Activated CD8-positive, alpha-beta memory T cell treated with anti-CD3 and anti-CD28 coated beads, Interleukin-2, amount 10 ng/mL, durations not matched to agents 7 days and 5 days (primary cell): ENCODE measurements at regions not wholly inside any gene's neighbourhood (a gene's known extent, or its start where the extent isn't known, plus 50 kb on each side); places are given as distances from the start of the nearest gene placed in this dataset.

Source experiments
- ATAC-seq: fragments of 150-1000 bp; cut with Tn5 transposase; one replicate; pipeline ENCODE4 v1.10.0; 2021; ENCODE audit warnings: moderate library complexity
- CTCF ChIA-PET: fragments of 350-600 bp; sonication (Branson Sonifier 250); formaldehyde crosslinking; loops from one replicate; lab custom pipeline; 2021; ENCODE audit warnings: antibody characterized with exemption; lab: Charles Lee
- DNase-seq: peaks from one replicate; pipeline ENCODE4 v3.0.0-alpha.2; 2020
- H3K27ac Mint-ChIP-seq: one replicate; pipeline ENCODE4 v1.8.0; 2021; ENCODE audit warnings: mild to moderate bottlenecking, mixed read lengths
- H3K27me3 Mint-ChIP-seq: one replicate; pipeline ENCODE4 v1.8.0; 2021; ENCODE audit warnings: mixed read lengths
- H3K36me3 Mint-ChIP-seq: one replicate; pipeline ENCODE4 v1.8.0; 2021; ENCODE audit warnings: mild to moderate bottlenecking, mixed read lengths
- H3K4me1 Mint-ChIP-seq: one replicate; pipeline ENCODE4 v1.8.0; 2021; ENCODE audit warnings: mixed read lengths
- H3K4me3 Mint-ChIP-seq: one replicate; pipeline ENCODE4 v1.8.0; 2021; ENCODE audit warnings: mild to moderate bottlenecking, moderate library complexity, mixed read lengths
- H3K9me3 Mint-ChIP-seq: one replicate; pipeline ENCODE4 v1.8.0; 2022; ENCODE audit warnings: low read depth, mixed read lengths

DNA sequence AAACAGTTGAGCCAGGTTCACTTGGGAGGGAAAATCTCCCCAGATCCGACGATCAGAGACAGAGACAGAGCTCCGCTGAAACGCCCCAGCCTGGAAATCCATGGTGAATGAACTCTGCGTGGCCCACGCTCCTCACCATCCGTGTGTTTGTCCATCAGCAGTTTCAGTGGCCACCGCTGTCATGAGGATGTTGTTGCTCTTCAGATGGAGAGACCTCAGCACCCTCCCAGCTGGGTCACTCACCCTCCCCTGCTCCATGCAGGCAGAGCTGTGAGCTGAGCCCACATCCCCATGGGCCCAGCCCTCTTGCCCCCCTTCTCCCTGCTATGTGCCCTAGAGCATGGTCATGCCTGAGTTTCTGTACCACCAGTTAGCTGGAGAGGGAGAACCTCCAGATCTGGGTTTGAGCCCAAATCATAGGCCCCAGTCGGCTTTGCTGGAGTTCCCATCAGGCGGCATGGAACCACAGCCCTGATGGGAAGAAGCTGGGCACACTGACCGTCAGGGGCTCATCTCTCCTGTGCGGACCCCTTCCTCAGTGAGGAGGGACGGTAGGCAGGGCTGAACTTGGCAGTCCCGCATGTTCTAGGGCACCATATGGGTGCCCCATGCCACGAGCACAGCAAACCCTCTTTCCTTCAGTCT is 154.4 kb upstream of the COL5A1 start:
- H3K4me1 Mint-ChIP-seq = no peaks in the 10 kb centered on the region
- no peaks in the 10 kb centered on the region for H3K36me3 Mint-ChIP-seq
- H3K27ac Mint-ChIP-seq = no peak overlapping the region
- H3K4me3 Mint-ChIP-seq = no peak overlapping the region
- no peaks in the 10 kb centered on the region for H3K27me3 Mint-ChIP-seq
- CTCF ChIA-PET = no interaction called here
- ATAC-seq (no peak), DNase-seq (no peak)
- no peaks in the 10 kb centered on the region for H3K9me3 Mint-ChIP-seq

GRCh38 chr9:134488331-134489280 is 153.0 kb upstream of the COL5A1 start:
- ATAC-seq (no peak), DNase-seq (no peak)
- Mint-ChIP-seq H3K9me3 (no peaks in the 10 kb centered on the region), H3K27ac (no peak overlapping the region), H3K4me3 (no peak overlapping the region), H3K36me3 (no peaks in the 10 kb centered on the region), H3K4me1 (no peaks in the 10 kb centered on the region), H3K27me3 (no peaks in the 10 kb centered on the region)
- CTCF ChIA-PET = no interaction called here

DNA sequence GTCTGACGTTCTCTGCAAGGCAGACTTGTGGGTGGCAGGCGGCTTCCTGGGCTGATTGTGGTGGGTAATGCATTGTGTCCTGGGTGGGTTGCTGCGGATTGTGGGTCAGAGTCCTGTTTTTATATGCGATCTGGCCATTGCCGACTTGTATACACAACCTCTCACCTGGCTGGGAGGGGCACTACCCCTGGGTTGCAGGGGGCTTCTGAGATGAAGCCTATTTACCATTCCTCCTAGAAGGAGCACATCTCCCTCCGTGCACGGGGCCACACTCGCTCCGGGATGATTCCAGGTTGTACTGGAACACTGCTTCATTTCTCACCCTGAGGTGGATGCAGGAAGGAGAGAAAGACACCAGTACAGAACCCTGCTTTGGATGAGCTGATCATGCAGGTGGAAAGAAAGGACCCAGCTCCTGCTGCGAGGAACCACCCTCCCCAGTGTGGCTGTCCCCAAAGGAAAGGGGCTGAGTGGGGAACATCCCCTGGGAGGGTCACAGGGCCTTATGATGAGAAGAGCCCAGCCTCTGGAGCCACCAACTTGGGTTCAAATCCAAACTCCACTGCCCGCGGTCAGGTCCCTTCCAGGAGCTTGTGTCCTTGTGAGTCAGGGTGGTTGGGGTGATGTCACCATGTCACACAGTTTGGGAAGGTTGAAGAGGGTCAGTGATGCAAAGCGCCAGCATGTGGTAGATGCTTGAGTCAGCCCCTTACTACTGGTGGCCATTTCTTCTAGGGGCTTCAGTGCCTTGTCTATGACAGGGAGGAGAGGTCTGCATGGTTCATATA is 151.8 kb upstream of the COL5A1 start:
- Mint-ChIP-seq H3K4me1 (no peaks in the 10 kb centered on the region), H3K27me3 (no peaks in the 10 kb centered on the region), H3K27ac (no peak overlapping the region), H3K9me3 (no peaks in the 10 kb centered on the region), H3K36me3 (no peaks in the 10 kb centered on the region), H3K4me3 (no peak overlapping the region)
- ATAC-seq (no peak), DNase-seq (no peak)
- CTCF ChIA-PET = no interaction called here

- Mint-ChIP-seq H3K4me1 (no peaks in the 10 kb centered on the region), H3K27me3 (no peaks in the 10 kb centered on the region), H3K4me3 (no peak overlapping the region), H3K9me3 (no peaks in the 10 kb centered on the region), H3K27ac (no peak overlapping the region), H3K36me3 (no peaks in the 10 kb centered on the region)
- no peak for ATAC-seq
- CTCF ChIA-PET = no interaction called here
- DNase-seq = no peak
These were observed 151.2 kb upstream of the COL5A1 start for GRCh38 chr9:134490446-134490845.

DNA sequence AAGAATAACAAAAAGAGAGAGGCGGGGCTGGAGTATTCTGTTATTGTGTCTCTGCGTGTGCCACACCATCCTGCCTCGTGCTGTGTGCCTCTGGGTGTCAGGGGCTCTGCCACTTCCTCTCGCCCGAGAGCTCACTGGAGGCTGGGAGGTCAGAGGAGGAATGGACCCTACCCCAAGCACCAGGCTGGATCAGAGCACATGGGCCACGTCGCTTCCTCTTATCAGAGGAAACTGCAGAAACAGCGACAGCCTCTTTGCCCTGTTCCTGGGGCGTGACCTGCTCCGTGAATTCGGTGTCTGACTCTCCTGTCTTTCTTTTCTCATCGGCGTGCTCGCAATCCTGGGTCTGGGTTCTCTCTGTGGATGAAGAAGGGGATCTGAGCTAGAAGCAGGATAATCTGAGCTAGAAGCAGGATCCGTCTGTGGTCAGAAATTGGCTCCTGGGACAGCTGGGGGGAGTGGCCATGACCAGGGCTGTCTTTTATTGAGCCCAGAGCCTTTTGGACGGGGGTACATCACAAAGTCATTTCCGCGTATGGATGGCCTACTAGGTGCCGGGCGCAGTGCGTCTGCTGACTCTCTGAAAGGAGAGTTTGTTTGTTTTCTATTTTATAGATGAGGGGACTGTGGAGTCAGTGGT is 150.3 kb upstream of the COL5A1 start:
- ATAC-seq (no peak), DNase-seq (no peak)
- no peak overlapping the region for H3K4me3 Mint-ChIP-seq
- H3K9me3 Mint-ChIP-seq = no peaks in the 10 kb centered on the region
- no peaks in the 10 kb centered on the region for H3K27me3 Mint-ChIP-seq
- H3K4me1 Mint-ChIP-seq = no peaks in the 10 kb centered on the region
- CTCF ChIA-PET = no interaction called here
- H3K36me3 Mint-ChIP-seq = no peaks in the 10 kb centered on the region
- no peak overlapping the region for H3K27ac Mint-ChIP-seq

DNA sequence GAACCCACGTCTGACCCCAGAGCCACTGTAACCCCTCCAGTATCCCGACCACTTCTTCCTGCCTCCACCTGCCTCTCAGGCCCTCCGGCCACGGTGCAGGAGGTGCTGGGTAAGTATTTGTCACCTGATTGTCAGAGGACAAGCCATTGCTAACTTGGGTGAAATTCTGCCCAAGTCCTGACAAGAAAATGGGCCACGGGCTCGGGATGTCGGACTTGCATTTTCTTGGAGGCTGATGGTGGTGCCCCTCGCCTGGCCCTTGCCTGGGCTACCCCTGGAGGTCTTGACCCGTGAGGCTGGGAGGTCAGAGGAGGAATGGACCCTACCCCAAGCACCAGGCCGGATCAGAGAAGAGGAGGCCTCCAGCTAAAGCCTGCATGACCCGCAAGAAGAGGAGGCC is 149.7 kb upstream of the COL5A1 start:
- DNase-seq = no peak
- ATAC-seq = no peak
- Mint-ChIP-seq H3K27ac (no peak overlapping the region), H3K4me1 (no peaks in the 10 kb centered on the region), H3K36me3 (no peaks in the 10 kb centered on the region), H3K9me3 (no peaks in the 10 kb centered on the region), H3K27me3 (no peaks in the 10 kb centered on the region), H3K4me3 (no peak overlapping the region)
- CTCF ChIA-PET = no interaction called here

- H3K9me3 Mint-ChIP-seq = no peaks in the 10 kb centered on the region
- no peaks in the 10 kb centered on the region for H3K4me1 Mint-ChIP-seq
- no peaks in the 10 kb centered on the region for H3K36me3 Mint-ChIP-seq
- DNase-seq (no peak), ATAC-seq (no peak)
- CTCF ChIA-PET = no interaction called here
- no peak overlapping the region for H3K4me3 Mint-ChIP-seq
- H3K27ac Mint-ChIP-seq = no peak overlapping the region
- no peaks in the 10 kb centered on the region for H3K27me3 Mint-ChIP-seq
These were observed 149.3 kb upstream of the COL5A1 start for GRCh38 chr9:134492281-134492691.

DNA sequence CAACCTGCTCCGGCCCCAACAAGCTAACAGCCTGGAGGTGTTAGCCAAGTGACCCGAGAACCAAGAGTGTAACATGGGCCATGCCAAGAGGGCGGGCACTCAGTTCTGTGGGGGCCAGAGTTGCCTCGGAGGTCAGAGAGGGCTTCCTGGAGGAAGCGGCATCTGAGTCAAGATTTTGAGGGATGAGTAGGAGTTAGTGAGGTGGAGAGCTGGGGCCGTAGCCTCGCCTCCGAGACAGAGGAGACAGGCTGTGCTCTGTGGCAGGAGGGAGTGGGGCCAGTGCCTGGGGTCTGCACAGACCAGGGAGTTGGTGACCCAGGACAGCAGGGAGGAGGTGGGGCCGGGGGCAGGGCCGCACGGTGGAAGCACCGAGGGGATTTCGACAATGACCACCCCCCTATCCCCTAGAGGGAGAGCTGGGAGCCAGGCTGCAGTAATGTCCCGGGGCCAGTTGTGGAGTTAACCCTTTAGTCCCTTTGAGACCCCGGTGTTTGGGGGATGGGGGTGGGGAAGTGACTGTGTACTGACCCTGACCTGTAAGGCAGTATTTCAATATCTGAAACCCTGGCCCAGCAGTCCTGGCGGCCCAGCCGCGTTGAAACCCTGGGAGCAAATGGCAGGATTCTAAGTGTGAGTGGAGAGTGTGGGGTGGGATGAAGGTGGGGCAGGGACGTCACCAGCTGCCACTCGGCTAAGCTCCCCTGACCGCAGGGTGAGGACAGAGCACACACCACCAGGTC is 148.7 kb upstream of the COL5A1 start:
- Mint-ChIP-seq H3K9me3 (no peaks in the 10 kb centered on the region), H3K4me1 (no peaks in the 10 kb centered on the region), H3K4me3 (no peak overlapping the region), H3K36me3 (no peaks in the 10 kb centered on the region), H3K27me3 (no peaks in the 10 kb centered on the region), H3K27ac (no peak overlapping the region)
- no peak for DNase-seq
- no peak for ATAC-seq
- CTCF ChIA-PET = no interaction called here

DNA sequence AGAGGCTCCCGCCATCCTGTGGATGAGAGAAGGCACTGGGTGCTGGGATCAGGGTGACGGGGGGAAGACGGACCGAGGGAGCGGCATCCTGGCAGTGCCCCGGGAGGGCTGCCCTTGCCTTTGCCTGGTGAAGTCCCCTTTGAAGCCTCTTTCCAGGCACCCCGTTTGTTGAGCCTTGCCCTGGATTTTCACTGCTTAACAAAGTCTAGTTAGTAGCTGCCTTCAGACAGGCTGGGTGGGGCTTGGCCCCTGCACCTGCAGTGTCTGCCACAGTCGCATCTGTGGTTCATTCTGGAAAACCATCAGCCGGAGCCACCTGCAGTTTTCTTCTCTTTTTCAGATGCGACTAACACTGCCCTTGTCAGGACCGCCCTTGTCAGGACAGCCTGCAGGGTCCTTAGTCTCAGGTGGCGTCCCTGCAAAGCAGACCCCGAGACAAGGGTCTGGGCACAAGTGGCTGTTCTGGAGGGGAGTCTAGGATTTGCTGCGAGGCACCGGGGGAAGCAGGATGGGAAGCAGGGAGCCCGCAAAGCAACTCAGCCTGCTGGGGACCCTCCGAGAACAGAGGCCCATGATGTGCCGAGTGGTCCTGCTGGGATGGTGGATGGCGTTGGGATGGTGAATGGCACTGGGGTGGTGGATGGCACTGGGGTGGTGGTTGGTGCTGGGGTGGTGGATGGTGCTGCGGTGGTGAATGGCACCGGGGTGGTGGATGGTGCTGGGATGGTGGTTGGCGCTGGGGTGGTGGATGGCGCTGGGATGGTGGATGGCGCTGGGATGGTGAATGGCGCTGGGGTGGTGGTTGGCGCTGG is 147.9 kb upstream of the COL5A1 start:
- Mint-ChIP-seq H3K27me3 (no peaks in the 10 kb centered on the region), H3K9me3 (no peaks in the 10 kb centered on the region), H3K36me3 (no peaks in the 10 kb centered on the region), H3K4me1 (no peaks in the 10 kb centered on the region), H3K27ac (no peak overlapping the region), H3K4me3 (no peak overlapping the region)
- DNase-seq (no peak), ATAC-seq (no peak)
- CTCF ChIA-PET = no interaction called here

GRCh38 chr9:134494273-134494815 is 147.3 kb upstream of the COL5A1 start:
- H3K36me3 Mint-ChIP-seq = no peaks in the 10 kb centered on the region
- H3K4me3 Mint-ChIP-seq = no peak overlapping the region
- DNase-seq = no peak
- no peak overlapping the region for H3K27ac Mint-ChIP-seq
- CTCF ChIA-PET = no interaction called here
- no peaks in the 10 kb centered on the region for H3K4me1 Mint-ChIP-seq
- no peaks in the 10 kb centered on the region for H3K9me3 Mint-ChIP-seq
- no peaks in the 10 kb centered on the region for H3K27me3 Mint-ChIP-seq
- no peak for ATAC-seq

DNA sequence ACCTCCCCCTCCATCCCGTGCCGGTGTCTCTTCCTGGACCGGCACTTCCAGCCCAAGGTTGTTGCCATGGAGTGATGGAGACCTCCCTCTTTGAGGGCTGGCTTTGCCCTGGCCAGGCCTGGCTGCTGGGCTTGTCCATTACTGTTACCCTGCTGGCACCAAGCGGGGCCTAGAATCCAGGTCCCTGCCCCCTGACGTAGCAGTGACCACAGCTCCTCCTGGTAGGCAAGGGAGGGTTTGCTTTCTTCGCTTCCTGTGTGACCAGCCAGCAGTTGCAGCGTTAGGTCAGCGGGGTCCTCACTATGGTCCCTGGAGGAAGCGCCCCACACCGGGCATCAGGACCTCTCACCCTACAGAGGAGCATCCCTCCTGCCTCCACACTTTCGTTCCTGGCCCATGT is 146.7 kb upstream of the COL5A1 start:
- Mint-ChIP-seq H3K36me3 (no peaks in the 10 kb centered on the region), H3K4me3 (no peak overlapping the region), H3K4me1 (no peaks in the 10 kb centered on the region), H3K9me3 (no peaks in the 10 kb centered on the region), H3K27ac (no peak overlapping the region), H3K27me3 (no peaks in the 10 kb centered on the region)
- CTCF ChIA-PET = no interaction called here
- ATAC-seq (no peak), DNase-seq (no peak)

DNA sequence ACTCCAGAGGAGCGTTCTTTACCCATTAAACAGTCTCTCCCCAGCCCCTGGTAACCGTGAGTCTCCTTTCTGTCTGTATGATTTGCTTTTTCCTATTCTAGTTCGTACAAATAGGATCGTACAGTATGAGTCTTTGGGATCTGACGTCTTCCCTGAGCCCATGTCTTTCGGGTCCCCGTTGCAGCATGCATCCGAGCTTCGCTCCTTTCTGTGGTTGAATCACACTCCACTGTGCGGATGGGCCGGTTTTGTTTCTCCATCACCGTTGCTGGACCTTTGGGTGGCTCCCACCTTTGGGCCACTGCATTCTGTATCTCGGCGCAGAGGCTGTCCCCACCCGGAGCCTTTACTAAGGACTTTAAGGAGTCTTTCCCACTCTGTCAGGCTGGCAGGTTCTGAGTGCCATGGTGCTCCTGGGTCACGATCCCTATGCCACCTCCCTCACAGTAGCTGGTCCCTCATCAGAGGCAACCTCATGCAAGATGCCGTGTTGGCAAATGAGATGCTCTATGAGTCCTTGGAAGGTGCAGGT is 145.7 kb upstream of the COL5A1 start:
- Mint-ChIP-seq H3K4me3 (no peak overlapping the region), H3K4me1 (no peaks in the 10 kb centered on the region), H3K36me3 (no peaks in the 10 kb centered on the region), H3K9me3 (no peaks in the 10 kb centered on the region), H3K27me3 (peaks cover 4% of the 10 kb centered on the region), H3K27ac (no peak overlapping the region)
- ATAC-seq (no peak), DNase-seq (no peak)
- CTCF ChIA-PET = no interaction called here
